Cerebellar cortex (tissue), 1 donor: ENCODE measurements at regions not wholly inside any gene's neighbourhood (a gene's known extent, or its start where the extent isn't known, plus 50 kb on each side); places are given as distances from the start of the nearest gene placed in this dataset.

ENCODE experiments used
- DNase-seq: peaks from one replicate; pipeline ENCODE4 v3.0.0-alpha.2; 2015; ENCODE audit warnings: low spot score

- no peak for DNase-seq
These were observed 1107.1 kb upstream of the EYS start for GRCh38 chr6:66814156-66814555.

- DNase-seq, result no peak
These were observed 1101.7 kb upstream of the EYS start for GRCh38 chr6:66808771-66809170.

GRCh38 chr6:66796987-66797386 lies 1090.0 kb upstream of the EYS start:
- DNase-seq, result no peak

- DNase-seq, result no peak
These were observed 1081.6 kb upstream of the EYS start for GRCh38 chr6:66788579-66788978.

GRCh38 chr6:66772800-66773199 lies 1065.8 kb upstream of the EYS start:
- peak; percentile 2 for DNase-seq

GRCh38 chr6:66771626-66772025 lies 1064.6 kb upstream of the EYS start:
- no peak for DNase-seq

- no peak for DNase-seq
These were observed 1044.6 kb upstream of the EYS start for GRCh38 chr6:66751630-66752029.

- no peak for DNase-seq
These were observed 1033.3 kb upstream of the EYS start for GRCh38 chr6:66740346-66740745.

- DNase-seq, result no peak
These were observed 1028.3 kb upstream of the EYS start for GRCh38 chr6:66735106-66735890.

- no peak for DNase-seq
These were observed 1024.3 kb upstream of the EYS start for GRCh38 chr6:66731310-66731709.

GRCh38 chr6:66725670-66726069 lies 1018.6 kb upstream of the EYS start:
- no peak for DNase-seq

- DNase-seq, result no peak
These were observed 1010.8 kb upstream of the EYS start for GRCh38 chr6:66717801-66718200.

- DNase-seq, result no peak
These were observed 992.4 kb upstream of the EYS start for GRCh38 chr6:66699385-66699784.

- DNase-seq, result no peak
These were observed 982.6 kb upstream of the EYS start for GRCh38 chr6:66689608-66690007.

GRCh38 chr6:66687611-66688140 lies 980.6 kb upstream of the EYS start:
- no peak for DNase-seq

GRCh38 chr6:66675906-66676305 lies 968.9 kb upstream of the EYS start:
- no peak for DNase-seq

- no peak for DNase-seq
These were observed 957.1 kb upstream of the EYS start for GRCh38 chr6:66664112-66664511.

GRCh38 chr6:66662721-66663507 lies 955.9 kb upstream of the EYS start:
- DNase-seq, result no peak

- peak; percentile 5 for DNase-seq
These were observed 955.2 kb upstream of the EYS start for GRCh38 chr6:66662196-66662595.

- no peak for DNase-seq
These were observed 948.4 kb upstream of the EYS start for GRCh38 chr6:66655420-66655819.

- no peak for DNase-seq
These were observed 931.5 kb upstream of the EYS start for GRCh38 chr6:66638518-66638917.

GRCh38 chr6:66638099-66638498 lies 931.1 kb upstream of the EYS start:
- DNase-seq, result no peak

GRCh38 chr6:66628917-66629316 lies 921.9 kb upstream of the EYS start:
- no peak for DNase-seq
